Activated T-cell treated with anti-CD3 and anti-CD28 coated beads for 48 hours (primary cell): ENCODE measurements at regions not wholly inside any gene's neighbourhood (a gene's known extent, or its start where the extent isn't known, plus 50 kb on each side); places are given as distances from the start of the nearest gene placed in this dataset.

ENCODE experiments used
- DNase-seq: peaks from one replicate; pipeline ENCODE4 v3.0.0-alpha.2; 2020; ENCODE audit warnings: low read depth

- no peak for DNase-seq
These were observed 506.8 kb downstream of the INSC start for GRCh38 chr11:15621565-15621964.

- no peak for DNase-seq
These were observed 507.6 kb downstream of the INSC start for GRCh38 chr11:15622231-15622890.

GRCh38 chr11:15624701-15625100, 510.0 kb downstream of the INSC start:
- DNase-seq = no peak

- DNase-seq = no peak
These were observed 511.0 kb downstream of the INSC start for GRCh38 chr11:15625691-15626090.

GRCh38 chr11:15627560-15627959, 512.8 kb downstream of the INSC start:
- DNase-seq = no peak

GRCh38 chr11:15629690-15630321, 515.1 kb downstream of the INSC start:
- DNase-seq = no peak

- no peak for DNase-seq
These were observed 516.2 kb downstream of the INSC start for GRCh38 chr11:15630896-15631295.

- no peak for DNase-seq
These were observed 520.8 kb downstream of the INSC start for GRCh38 chr11:15635521-15635920.

GRCh38 chr11:15636521-15637089, 521.9 kb downstream of the INSC start:
- no peak for DNase-seq

- no peak for DNase-seq
These were observed 523.7 kb downstream of the INSC start for GRCh38 chr11:15638386-15638787.

- no peak for DNase-seq
These were observed 525.6 kb downstream of the INSC start for GRCh38 chr11:15640318-15640717.

GRCh38 chr11:15641271-15642045, 526.7 kb downstream of the INSC start:
- no peak for DNase-seq

- no peak for DNase-seq
These were observed 530.5 kb downstream of the INSC start for GRCh38 chr11:15645201-15645600.

- DNase-seq = no peak
These were observed 534.8 kb downstream of the INSC start for GRCh38 chr11:15649371-15650104.

GRCh38 chr11:15650105-15650938, 535.6 kb downstream of the INSC start:
- DNase-seq = peak; percentile 78

GRCh38 chr11:15651033-15651432, 536.3 kb downstream of the INSC start:
- DNase-seq = no peak

GRCh38 chr11:15651816-15652215, 537.1 kb downstream of the INSC start:
- DNase-seq = no peak

- DNase-seq = no peak
These were observed 538.5 kb downstream of the INSC start for GRCh38 chr11:15653191-15653710.

- DNase-seq = no peak
These were observed 539.7 kb downstream of the INSC start for GRCh38 chr11:15654451-15654850.

- DNase-seq = no peak
These were observed 540.8 kb downstream of the INSC start for GRCh38 chr11:15655552-15655951.

GRCh38 chr11:15657264-15657663, 542.5 kb downstream of the INSC start:
- no peak for DNase-seq
